Dendritic cell treated with granulocyte-macrophage colony-stimulating factor and Interleukin-4, amounts not matched to agents 40 ng/mL and 50 ng/mL, for 4 days (primary cell): ENCODE measurements at regions not wholly inside any gene's neighbourhood (a gene's known extent, or its start where the extent isn't known, plus 50 kb on each side); places are given as distances from the start of the nearest gene placed in this dataset.

ENCODE experiments used
- H3K27ac Mint-ChIP-seq: one replicate; pipeline ENCODE4 v1.8.0; 2022; ENCODE audit warnings: mild to moderate bottlenecking, mixed read lengths
- H3K27me3 Mint-ChIP-seq: one replicate; pipeline ENCODE4 v1.8.0; 2022; ENCODE audit warnings: mild to moderate bottlenecking, mixed read lengths
- H3K36me3 Mint-ChIP-seq: one replicate; pipeline ENCODE4 v1.8.0; 2022; ENCODE audit warnings: low read depth, mixed read lengths
- H3K4me1 Mint-ChIP-seq: one replicate; pipeline ENCODE4 v1.8.0; 2022; ENCODE audit warnings: low read depth, mixed read lengths
- H3K4me3 Mint-ChIP-seq: one replicate; pipeline ENCODE4 v1.8.0; 2022; ENCODE audit warnings: mild to moderate bottlenecking, moderate library complexity, mixed read lengths
- H3K9me3 Mint-ChIP-seq: one replicate; pipeline ENCODE4 v1.8.0; 2022; ENCODE audit warnings: mixed read lengths
- intact Hi-C: fragments of 100-400 bp; cut with micrococcal nuclease; formaldehyde crosslinking; loops from one replicate; pipeline ENCODE4 v1.15.0; 2022

GRCh38 chr21:31558189-31558961 lies 101.1 kb upstream of the SOD1 start:
- Mint-ChIP-seq H3K9me3 (no peaks in the 10 kb centered on the region), H3K27ac (no peak overlapping the region), H3K27me3 (peaks cover 60% of the 10 kb centered on the region), H3K4me1 (peaks cover 30% of the 10 kb centered on the region), H3K4me3 (peak overlapping the region; percentile 68), H3K36me3 (no peaks in the 10 kb centered on the region)
- intact Hi-C loops, result no loop called here

- Mint-ChIP-seq H3K4me1 (peaks cover 30% of the 10 kb centered on the region), H3K9me3 (no peaks in the 10 kb centered on the region), H3K36me3 (no peaks in the 10 kb centered on the region), H3K27me3 (peaks cover 62% of the 10 kb centered on the region), H3K4me3 (no peak overlapping the region), H3K27ac (no peak overlapping the region)
- intact Hi-C loops, result no loop called here
These were observed 101.9 kb upstream of the SOD1 start for GRCh38 chr21:31557421-31558188.

GRCh38 chr21:31556662-31557061 lies 102.8 kb upstream of the SOD1 start:
- Mint-ChIP-seq H3K9me3 (no peaks in the 10 kb centered on the region), H3K36me3 (no peaks in the 10 kb centered on the region), H3K27me3 (peaks cover 64% of the 10 kb centered on the region), H3K4me3 (no peak overlapping the region), H3K27ac (no peak overlapping the region), H3K4me1 (peaks cover 30% of the 10 kb centered on the region)
- intact Hi-C loops, result no loop called here

GRCh38 chr21:31555741-31556191 lies 103.7 kb upstream of the SOD1 start:
- H3K27me3 Mint-ChIP-seq, result peaks cover 66% of the 10 kb centered on the region
- no peak overlapping the region for H3K27ac Mint-ChIP-seq
- no peak overlapping the region for H3K4me3 Mint-ChIP-seq
- H3K36me3 Mint-ChIP-seq, result no peaks in the 10 kb centered on the region
- peaks cover 30% of the 10 kb centered on the region for H3K4me1 Mint-ChIP-seq
- intact Hi-C loops, result no loop called here
- no peaks in the 10 kb centered on the region for H3K9me3 Mint-ChIP-seq

GRCh38 chr21:31554511-31555022 lies 104.9 kb upstream of the SOD1 start:
- Mint-ChIP-seq H3K36me3 (no peaks in the 10 kb centered on the region), H3K4me1 (peaks cover 21% of the 10 kb centered on the region), H3K9me3 (no peaks in the 10 kb centered on the region), H3K27ac (no peak overlapping the region), H3K4me3 (no peak overlapping the region), H3K27me3 (peaks cover 54% of the 10 kb centered on the region)
- intact Hi-C loops, result no loop called here

GRCh38 chr21:31553926-31554325 lies 105.6 kb upstream of the SOD1 start:
- H3K9me3 Mint-ChIP-seq, result no peaks in the 10 kb centered on the region
- peaks cover 17% of the 10 kb centered on the region for H3K4me1 Mint-ChIP-seq
- no peak overlapping the region for H3K4me3 Mint-ChIP-seq
- intact Hi-C loops, result no loop called here
- H3K36me3 Mint-ChIP-seq, result no peaks in the 10 kb centered on the region
- H3K27me3 Mint-ChIP-seq, result peaks cover 50% of the 10 kb centered on the region
- no peak overlapping the region for H3K27ac Mint-ChIP-seq

GRCh38 chr21:31553461-31553860 lies 106.0 kb upstream of the SOD1 start:
- H3K27me3 Mint-ChIP-seq, result peaks cover 51% of the 10 kb centered on the region
- H3K36me3 Mint-ChIP-seq, result no peaks in the 10 kb centered on the region
- H3K9me3 Mint-ChIP-seq, result no peaks in the 10 kb centered on the region
- H3K4me1 Mint-ChIP-seq, result peaks cover 15% of the 10 kb centered on the region
- no peak overlapping the region for H3K4me3 Mint-ChIP-seq
- no peak overlapping the region for H3K27ac Mint-ChIP-seq
- intact Hi-C loops, result no loop called here

GRCh38 chr21:31552826-31553225 lies 106.7 kb upstream of the SOD1 start:
- Mint-ChIP-seq H3K9me3 (no peaks in the 10 kb centered on the region), H3K27me3 (peaks cover 45% of the 10 kb centered on the region), H3K36me3 (no peaks in the 10 kb centered on the region), H3K4me3 (no peak overlapping the region), H3K4me1 (peaks cover 12% of the 10 kb centered on the region), H3K27ac (no peak overlapping the region)
- intact Hi-C loops, result no loop called here

GRCh38 chr21:31550070-31550469 lies 109.4 kb upstream of the SOD1 start:
- Mint-ChIP-seq H3K9me3 (no peaks in the 10 kb centered on the region), H3K27ac (no peak overlapping the region), H3K27me3 (peaks cover 19% of the 10 kb centered on the region), H3K4me3 (no peak overlapping the region), H3K4me1 (peaks cover 6% of the 10 kb centered on the region), H3K36me3 (no peaks in the 10 kb centered on the region)
- intact Hi-C loops, result no loop called here

- Mint-ChIP-seq H3K27me3 (peaks cover 12% of the 10 kb centered on the region), H3K4me3 (no peak overlapping the region), H3K4me1 (no peaks in the 10 kb centered on the region), H3K36me3 (no peaks in the 10 kb centered on the region), H3K27ac (no peak overlapping the region), H3K9me3 (no peaks in the 10 kb centered on the region)
- intact Hi-C loops, result no loop called here
These were observed 110.8 kb upstream of the SOD1 start for GRCh38 chr21:31548688-31549087.

- intact Hi-C loops, result no loop called here
These were observed 112.9 kb upstream of the SOD1 start for GRCh38 chr21:31546443-31547170.

GRCh38 chr21:31545036-31545435 lies 114.5 kb upstream of the SOD1 start:
- intact Hi-C loops, result no loop called here
- Mint-ChIP-seq H3K27ac (no peak overlapping the region), H3K9me3 (no peaks in the 10 kb centered on the region), H3K4me3 (no peak overlapping the region), H3K27me3 (peaks cover 3% of the 10 kb centered on the region), H3K36me3 (no peaks in the 10 kb centered on the region), H3K4me1 (no peaks in the 10 kb centered on the region)

More at GRCh38 chr21:31546443-31547170, 112.9 kb upstream of the SOD1 start:
- Mint-ChIP-seq H3K4me3 (no peak overlapping the region), H3K27ac (no peak overlapping the region), H3K9me3 (no peaks in the 10 kb centered on the region), H3K4me1 (no peaks in the 10 kb centered on the region), H3K36me3 (no peaks in the 10 kb centered on the region), H3K27me3 (peaks cover 6% of the 10 kb centered on the region)

- intact Hi-C loops, result no loop called here
- H3K27ac Mint-ChIP-seq, result no peak overlapping the region
- H3K4me3 Mint-ChIP-seq, result no peak overlapping the region
- H3K9me3 Mint-ChIP-seq, result no peaks in the 10 kb centered on the region
- no peaks in the 10 kb centered on the region for H3K27me3 Mint-ChIP-seq
- H3K36me3 Mint-ChIP-seq, result no peaks in the 10 kb centered on the region
- H3K4me1 Mint-ChIP-seq, result no peaks in the 10 kb centered on the region
These were observed 116.3 kb upstream of the SOD1 start for GRCh38 chr21:31543191-31543590.

- Mint-ChIP-seq H3K4me1 (no peaks in the 10 kb centered on the region), H3K9me3 (no peaks in the 10 kb centered on the region), H3K36me3 (no peaks in the 10 kb centered on the region), H3K4me3 (no peak overlapping the region), H3K27ac (no peak overlapping the region), H3K27me3 (no peaks in the 10 kb centered on the region)
- intact Hi-C loops, result no loop called here
These were observed 120.7 kb upstream of the SOD1 start for GRCh38 chr21:31538816-31539215.
